ENCODE measurements at regions not wholly inside any gene's neighbourhood (a gene's known extent, or its start where the extent isn't known, plus 50 kb on each side); places are given as distances from the start of the nearest gene placed in this dataset.
"Not testable (repeated sequence)": the region's sequence is repeated elsewhere in the genome, so short reads cannot be mapped to it uniquely, and the experiment has no call there.

- H3K4me1 Mint-ChIP-seq, result peaks cover 6% of the 10 kb centered on the region
- H3K27me3 Mint-ChIP-seq (ENCODE audit: low read depth), result peaks cover 7% of the 10 kb centered on the region
- peak overlapping the region in 1 of 3 experiments; percentile 1 for H3K4me3 Mint-ChIP-seq
- no peaks in the 10 kb centered on the region for H3K9me3 Mint-ChIP-seq
- no peak for TF ChIP-seq CTCF (IDR thresholded peaks at IDR 0.05; ENCODE audit: unreplicated experiment in 3 of 3)
- no peak overlapping the region for H3K27ac Mint-ChIP-seq
- H3K36me3 Mint-ChIP-seq (ENCODE audit: low read depth), result no peaks in the 10 kb centered on the region
These were observed 602.7 kb upstream of the FLRT2 start for GRCh38 chr14:84927096-84927827.

- Mint-ChIP-seq H3K4me3 (no peak overlapping the region), H3K9me3 (peaks cover 5% of the 10 kb centered on the region), H3K27ac (no peak overlapping the region), H3K4me1 (peaks cover 6% of the 10 kb centered on the region), H3K36me3 (ENCODE audit: low read depth) (no peaks in the 10 kb centered on the region), H3K27me3 (ENCODE audit: low read depth) (peaks cover 7% of the 10 kb centered on the region)
- TF ChIP-seq CTCF (IDR thresholded peaks at IDR 0.05; ENCODE audit: unreplicated experiment in 3 of 3), result no peak
These were observed 600.9 kb upstream of the FLRT2 start for GRCh38 chr14:84929086-84929485.

- Mint-ChIP-seq H3K4me3 (no peak overlapping the region), H3K36me3 (ENCODE audit: low read depth) (no peaks in the 10 kb centered on the region), H3K9me3 (peaks cover 11% of the 10 kb centered on the region), H3K27me3 (ENCODE audit: low read depth) (peaks cover 7% of the 10 kb centered on the region), H3K27ac (no peak overlapping the region), H3K4me1 (peaks cover 6% of the 10 kb centered on the region)
- TF ChIP-seq CTCF (IDR thresholded peaks at IDR 0.05; ENCODE audit: unreplicated experiment in 3 of 3), result no peak
These were observed 600.1 kb upstream of the FLRT2 start for GRCh38 chr14:84929834-84930233.

- no peak overlapping the region for H3K27ac Mint-ChIP-seq
These were observed 592.9 kb upstream of the FLRT2 start for GRCh38 chr14:84937016-84937415.

GRCh38 chr14:84937449-84937848 is 592.5 kb upstream of the FLRT2 start:
- H3K36me3 Mint-ChIP-seq (ENCODE audit: low read depth), result no peaks in the 10 kb centered on the region
- H3K27me3 Mint-ChIP-seq (ENCODE audit: low read depth), result no peaks in the 10 kb centered on the region
- TF ChIP-seq CTCF (IDR thresholded peaks at IDR 0.05; ENCODE audit: unreplicated experiment in 3 of 3), result no peak
- H3K27ac Mint-ChIP-seq, result no peak overlapping the region
- no peaks in the 10 kb centered on the region for H3K4me1 Mint-ChIP-seq
- H3K9me3 Mint-ChIP-seq, result peaks cover 20% of the 10 kb centered on the region
- H3K4me3 Mint-ChIP-seq, result no peak overlapping the region

More at GRCh38 chr14:84937016-84937415, 592.9 kb upstream of the FLRT2 start:
- no peak for TF ChIP-seq CTCF (IDR thresholded peaks at IDR 0.05; ENCODE audit: unreplicated experiment in 3 of 3)
- H3K4me3 Mint-ChIP-seq, result no peak overlapping the region
- no peaks in the 10 kb centered on the region for H3K27me3 Mint-ChIP-seq (ENCODE audit: low read depth)
- peaks cover 20% of the 10 kb centered on the region for H3K9me3 Mint-ChIP-seq
- no peaks in the 10 kb centered on the region for H3K4me1 Mint-ChIP-seq
- no peaks in the 10 kb centered on the region for H3K36me3 Mint-ChIP-seq (ENCODE audit: low read depth)

GRCh38 chr14:84944901-84945300 is 585.0 kb upstream of the FLRT2 start:
- H3K9me3 Mint-ChIP-seq; H3K4me3 Mint-ChIP-seq; H3K4me1 Mint-ChIP-seq; H3K27ac Mint-ChIP-seq; H3K27me3 Mint-ChIP-seq (ENCODE audit: low read depth); H3K36me3 Mint-ChIP-seq (ENCODE audit: low read depth): not testable (repeated sequence)
